Heart left ventricle (tissue), 13 donors: ENCODE measurements at regions not wholly inside any gene's neighbourhood (a gene's known extent, or its start where the extent isn't known, plus 50 kb on each side); places are given as distances from the start of the nearest gene placed in this dataset.

Source experiments
- POLR2A ChIP-seq, 2 donors: fragments of 450-650 bp; IDR thresholded peaks; one replicate each; pipeline ENCODE4 v1.6.1; 2017; ENCODE audit warnings: antibody characterized with exemption in 2 of 2, mild to moderate bottlenecking in 2 of 2, moderate library complexity in 2 of 2
- TF ChIP-seq, protein P1 (sequence below), 12 donors: fragments of 200-600 bp; sonication (generic) in 4 of 12; IDR thresholded peaks; one replicate each; pipeline versions ENCODE4 v1.5.0 to v1.8.0; 2018 to 2022; ENCODE audit warnings: antibody characterized with exemption in 12 of 12, mild to moderate bottlenecking in 5 of 12
- donor health status: ischemic (EF 13 %, LVEDD 7.1; RV severe dilation, severe dysfunction).
- donor health status: DM: no; HTN: yes; CAD: no.
- donor health status: DM: no; HTN: no; CAD: no.
- donor health status: ischemic (EF 25% LVEDD 6.9; RV normal size, moderate dysfunction).
- donor health status: ischemic (EF 25% LVEDD 5.7; RV mildly dilated, moderate dysfunction).
- donor health status: ischemic (EF 35%, LVEDD 5.7; RV mildly dilated, moderate dysfunction).
- donor health status: nonischemic (EF 11% LVEDD 7.7; RV severe dilation, severe dysfunction).
- donor health status: DM: yes; HTN: yes; CAD: no.
- donor health status: PGD.
- donor health status: ischemic (EF 29% LVEDD 5.4; RV normal size, mild dysfunction).
- donor health status: nonischemic (EF 23%, LVEDD 6.1; RV moderate dilation, normal function).

DNA sequence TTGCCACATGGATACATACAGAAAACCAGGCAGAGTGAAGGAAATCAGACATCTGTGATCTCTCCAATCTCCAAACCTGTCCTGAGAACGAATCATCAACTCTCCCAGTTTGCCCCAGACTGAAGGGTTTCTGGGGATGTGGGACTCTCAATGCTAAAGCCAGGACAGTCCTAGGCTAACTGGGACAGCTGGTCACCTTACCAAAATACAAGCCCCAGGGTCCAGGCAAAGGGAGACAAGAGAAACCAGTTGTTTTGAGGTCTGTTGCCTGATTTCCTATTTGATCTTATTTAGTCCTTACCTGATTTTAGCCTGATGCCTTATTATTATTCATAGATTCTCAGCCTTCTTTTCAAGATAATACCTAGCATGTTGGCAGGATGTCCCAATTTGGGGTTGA lies 51.7 kb upstream of the TAC4 start:
- TF ChIP-seq, protein P1, sequence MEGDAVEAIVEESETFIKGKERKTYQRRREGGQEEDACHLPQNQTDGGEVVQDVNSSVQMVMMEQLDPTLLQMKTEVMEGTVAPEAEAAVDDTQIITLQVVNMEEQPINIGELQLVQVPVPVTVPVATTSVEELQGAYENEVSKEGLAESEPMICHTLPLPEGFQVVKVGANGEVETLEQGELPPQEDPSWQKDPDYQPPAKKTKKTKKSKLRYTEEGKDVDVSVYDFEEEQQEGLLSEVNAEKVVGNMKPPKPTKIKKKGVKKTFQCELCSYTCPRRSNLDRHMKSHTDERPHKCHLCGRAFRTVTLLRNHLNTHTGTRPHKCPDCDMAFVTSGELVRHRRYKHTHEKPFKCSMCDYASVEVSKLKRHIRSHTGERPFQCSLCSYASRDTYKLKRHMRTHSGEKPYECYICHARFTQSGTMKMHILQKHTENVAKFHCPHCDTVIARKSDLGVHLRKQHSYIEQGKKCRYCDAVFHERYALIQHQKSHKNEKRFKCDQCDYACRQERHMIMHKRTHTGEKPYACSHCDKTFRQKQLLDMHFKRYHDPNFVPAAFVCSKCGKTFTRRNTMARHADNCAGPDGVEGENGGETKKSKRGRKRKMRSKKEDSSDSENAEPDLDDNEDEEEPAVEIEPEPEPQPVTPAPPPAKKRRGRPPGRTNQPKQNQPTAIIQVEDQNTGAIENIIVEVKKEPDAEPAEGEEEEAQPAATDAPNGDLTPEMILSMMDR (IDR thresholded peaks at IDR 0.05): no peak
- TF ChIP-seq POLR2A (IDR thresholded peaks at IDR 0.05): no peak
